Left hindlimb (tissue), 1 donor: ENCODE measurements at regions not wholly inside any gene's neighbourhood (a gene's known extent, or its start where the extent isn't known, plus 50 kb on each side); places are given as distances from the start of the nearest gene placed in this dataset.

ENCODE experiments used
- DNase-seq: peaks from one replicate; pipeline ENCODE4 v3.0.0-alpha.2; 2018

GRCh38 chr22:44402196-44403111 is 89.7 kb upstream of the SHISAL1 start:
- peak; percentile 17 for DNase-seq

- peak; percentile 33 for DNase-seq
These were observed 89.0 kb upstream of the SHISAL1 start for GRCh38 chr22:44401783-44402110.

- peak; percentile 22 for DNase-seq
These were observed 88.0 kb upstream of the SHISAL1 start for GRCh38 chr22:44400763-44401060.

- DNase-seq, result peak; percentile 20
These were observed 87.4 kb upstream of the SHISAL1 start for GRCh38 chr22:44399906-44400762.

DNA sequence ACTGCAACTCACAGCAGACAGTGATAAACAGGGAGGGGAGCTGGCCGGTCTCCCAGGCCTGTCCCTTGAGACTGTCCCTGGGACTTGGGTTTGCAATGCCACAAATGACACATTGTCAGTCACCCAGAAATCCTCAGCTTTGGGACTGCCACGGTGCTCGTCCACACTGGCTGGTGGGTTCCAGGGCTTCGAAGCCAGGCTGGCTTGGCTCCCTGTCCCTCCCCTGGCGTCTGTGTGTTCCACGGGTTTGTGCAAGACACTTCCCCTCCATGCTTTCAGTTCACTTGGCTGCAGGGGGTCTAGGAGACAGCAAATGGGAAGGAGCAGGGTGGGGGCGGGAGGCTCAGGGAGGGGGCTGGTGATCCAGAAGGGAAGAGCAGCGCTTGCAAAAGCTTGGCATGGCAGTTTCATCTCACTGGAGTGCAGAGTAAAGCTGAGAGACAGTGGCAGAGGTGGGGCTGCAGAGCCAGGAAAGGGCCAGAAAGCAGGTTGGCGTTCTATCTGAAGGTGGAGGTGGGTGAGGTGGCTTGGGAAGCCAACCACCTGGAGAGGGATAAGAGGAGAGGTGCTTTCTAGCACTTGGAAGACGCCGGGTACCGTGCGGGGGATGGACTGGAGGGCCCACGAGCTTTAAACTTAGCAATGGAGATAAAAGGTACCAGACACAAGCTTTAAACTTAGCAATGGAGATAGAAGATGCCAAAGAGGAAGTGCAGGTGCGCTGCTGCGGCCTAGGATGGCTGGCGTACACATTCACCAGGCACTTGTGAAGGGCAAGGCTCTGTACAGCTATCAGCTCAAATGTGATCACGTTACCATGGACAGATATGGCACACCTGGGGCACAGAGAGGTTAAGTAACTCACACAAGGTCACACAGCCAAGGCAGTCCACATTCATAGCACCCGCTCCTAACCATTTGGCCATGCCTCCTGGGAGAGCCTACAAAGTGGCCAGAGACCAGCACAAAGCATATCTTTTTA is 86.4 kb upstream of the SHISAL1 start:
- DNase-seq, result peak; percentile 30

GRCh38 chr22:44396727-44397722 is 84.3 kb upstream of the SHISAL1 start:
- peak; percentile 20 for DNase-seq

- DNase-seq, result peak; percentile 14
These were observed 83.4 kb upstream of the SHISAL1 start for GRCh38 chr22:44396021-44396726.

DNA sequence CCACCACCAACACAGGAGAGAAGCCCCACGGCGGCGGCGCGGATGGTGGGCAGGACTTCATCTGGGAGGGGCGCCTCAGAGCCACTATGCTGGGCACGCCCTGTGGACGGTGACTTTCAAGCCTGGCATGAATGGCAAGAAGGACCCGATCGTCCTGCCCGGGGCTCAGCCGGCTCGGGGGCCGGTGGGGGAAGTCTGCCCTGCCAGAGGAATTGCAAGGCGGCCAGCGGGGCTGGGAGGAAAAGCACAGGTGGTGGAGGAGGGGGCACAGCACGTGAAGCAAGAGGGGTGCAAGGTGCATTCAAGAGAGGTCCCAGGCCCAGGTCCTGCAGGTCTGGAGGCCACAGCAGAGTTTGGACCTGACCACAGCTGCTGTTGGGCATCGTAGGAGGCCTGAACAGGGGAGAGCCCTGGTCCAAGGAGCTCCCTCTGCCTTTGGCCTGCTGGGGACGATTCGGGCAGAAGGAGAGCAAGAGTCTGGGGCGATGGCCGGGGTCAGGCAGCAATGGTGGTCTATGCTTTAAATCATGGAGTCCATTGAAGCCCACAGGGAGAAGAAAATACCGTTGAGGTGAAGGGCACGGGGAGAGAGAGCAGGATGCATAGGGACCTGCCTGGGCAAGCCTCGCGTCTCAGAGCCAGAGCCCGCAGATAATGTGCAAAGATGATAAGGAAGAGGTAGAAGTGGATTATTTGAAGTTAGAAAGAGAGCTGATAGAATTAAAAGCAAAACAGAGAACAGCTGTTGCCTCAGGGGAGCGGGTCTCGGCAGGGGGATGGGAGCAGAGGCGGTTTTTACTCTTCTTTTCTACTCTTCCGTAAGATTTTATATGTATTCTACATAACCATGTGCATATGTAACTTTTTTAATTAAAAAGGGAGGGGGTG is 82.6 kb upstream of the SHISAL1 start:
- peak; percentile 20 for DNase-seq

DNA sequence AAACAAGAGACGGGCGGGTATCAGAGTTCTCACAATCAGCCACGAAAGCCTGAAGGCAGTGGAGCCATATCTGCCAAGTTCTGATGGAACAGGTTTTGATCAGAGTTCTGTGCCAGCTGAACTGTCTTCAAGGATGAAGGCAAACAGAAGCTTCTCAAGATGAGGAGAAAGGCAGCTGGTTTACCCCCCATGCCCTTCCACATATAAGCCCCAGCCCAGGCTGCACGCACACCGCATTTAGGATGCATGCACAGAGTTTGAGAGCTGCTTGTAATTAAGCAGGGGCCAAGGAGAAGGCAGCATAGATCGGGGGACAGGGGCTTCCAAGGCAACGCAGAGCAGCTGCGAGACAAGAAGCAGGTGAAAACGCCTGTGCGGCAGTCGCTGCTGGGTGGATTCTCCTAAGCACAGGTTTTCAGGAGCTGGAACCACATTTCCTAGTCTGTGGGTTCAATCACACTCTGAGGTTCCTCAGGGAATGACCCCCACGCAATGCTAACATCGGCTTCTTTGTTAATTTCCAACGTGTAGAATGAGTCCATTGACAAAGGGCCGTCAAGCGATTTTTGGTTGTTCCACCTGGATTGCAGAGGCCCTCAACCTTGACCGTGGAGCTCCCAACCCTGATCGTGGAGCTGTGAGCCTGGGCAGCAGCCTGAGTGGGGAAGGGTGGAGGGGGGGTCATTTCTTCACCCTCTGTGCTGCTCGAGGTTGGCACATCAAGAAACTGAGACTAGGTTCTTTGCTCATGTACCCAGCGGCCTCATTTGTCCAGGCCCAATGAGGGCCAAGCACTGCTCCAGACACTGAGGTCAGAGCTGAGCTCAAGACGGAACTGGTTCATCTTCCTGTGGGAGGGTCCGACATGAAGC is 81.7 kb upstream of the SHISAL1 start:
- DNase-seq, result peak; percentile 6

DNA sequence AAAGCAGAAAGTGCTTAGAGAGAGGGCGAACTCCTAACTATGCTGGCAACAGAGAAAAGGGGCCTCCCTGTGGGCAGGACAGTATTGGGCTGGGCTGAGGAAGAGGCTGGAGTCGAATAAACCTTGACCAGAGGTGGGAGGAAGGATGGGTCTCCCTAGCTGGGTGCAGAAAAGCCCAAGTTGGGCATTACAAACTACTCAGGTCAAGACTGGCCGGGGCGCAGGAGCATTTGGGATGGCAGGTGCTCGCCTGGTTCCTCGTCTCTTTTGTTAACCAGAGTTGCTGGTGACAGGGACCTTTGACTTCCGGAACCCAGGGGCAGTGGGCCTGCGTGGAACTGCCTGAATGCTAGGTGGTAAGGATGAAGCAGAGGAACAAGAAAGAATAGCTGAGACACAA is 80.3 kb upstream of the SHISAL1 start:
- peak; percentile 6 for DNase-seq

GRCh38 chr22:44392446-44392921 is 79.7 kb upstream of the SHISAL1 start:
- DNase-seq, result peak; percentile 9

DNA sequence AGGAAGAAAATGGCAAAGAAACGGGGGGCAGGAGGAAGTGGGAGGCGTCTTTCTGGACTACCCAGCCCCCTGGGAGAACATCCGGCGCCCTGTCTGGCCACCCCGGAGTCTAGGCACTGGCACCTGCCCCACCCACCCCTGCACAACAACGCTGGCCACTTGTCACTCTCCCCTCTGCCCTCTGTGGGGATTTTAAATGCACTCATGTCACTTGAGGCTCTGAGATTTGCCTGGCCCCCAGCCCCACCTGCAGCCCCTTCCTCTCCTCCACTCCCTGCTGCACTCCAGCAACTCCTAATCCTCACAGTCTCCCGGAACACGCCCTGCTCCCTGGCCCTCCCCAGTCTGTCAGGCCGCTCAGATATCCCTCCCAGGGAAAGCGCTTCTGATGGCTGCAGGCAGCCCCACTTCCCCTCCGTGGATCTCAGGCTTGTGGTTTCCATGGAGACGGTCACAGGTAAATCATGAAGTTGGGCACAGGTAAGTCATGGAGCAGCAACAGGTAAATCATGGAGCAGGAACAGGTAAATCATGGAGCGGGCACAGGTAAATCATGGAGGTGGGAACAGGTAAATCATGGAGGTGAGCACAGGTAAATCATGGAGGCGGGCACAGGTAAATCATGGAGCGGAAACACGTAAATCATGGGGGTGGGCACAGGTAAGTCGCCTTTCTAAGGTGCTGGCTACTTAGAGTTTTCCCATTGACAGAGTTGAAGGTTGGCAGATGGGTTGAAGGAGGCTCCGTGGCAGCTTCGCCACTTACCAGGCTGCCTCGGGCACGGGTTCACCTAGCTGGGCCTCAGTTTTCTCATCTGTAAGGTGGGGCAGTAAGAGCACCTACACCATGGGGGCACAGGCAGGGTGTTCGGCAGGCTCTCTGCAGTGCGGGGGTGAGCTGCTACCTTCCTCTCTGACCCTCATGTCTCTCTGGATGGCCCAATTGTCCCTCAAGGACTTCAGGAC is 79.0 kb upstream of the SHISAL1 start:
- peak; percentile 27 for DNase-seq

GRCh38 chr22:44391015-44391414 is 78.3 kb upstream of the SHISAL1 start:
- DNase-seq, result peak; percentile 25

DNA sequence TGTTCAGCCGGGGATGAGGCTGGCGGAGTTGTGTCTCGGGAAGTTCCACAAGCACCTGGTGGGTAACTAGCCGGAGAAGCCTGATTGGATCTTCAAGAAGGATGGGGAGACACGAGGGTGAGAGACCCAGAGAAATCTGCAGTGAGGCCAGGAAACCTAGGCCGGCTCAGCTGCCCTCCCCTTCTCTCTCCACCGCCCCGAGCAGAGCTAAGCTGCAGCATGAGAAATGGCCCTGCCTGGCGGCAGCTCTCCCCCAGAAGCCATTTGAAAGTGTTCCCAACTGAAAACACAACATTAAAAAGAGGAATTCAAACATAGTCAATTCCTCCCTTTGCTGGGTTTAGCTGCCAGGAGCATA is 77.8 kb upstream of the SHISAL1 start:
- peak; percentile 22 for DNase-seq

GRCh38 chr22:44389926-44390612 is 77.3 kb upstream of the SHISAL1 start:
- peak; percentile 16 for DNase-seq

GRCh38 chr22:44389181-44389580 is 76.4 kb upstream of the SHISAL1 start:
- peak; percentile 16 for DNase-seq

DNA sequence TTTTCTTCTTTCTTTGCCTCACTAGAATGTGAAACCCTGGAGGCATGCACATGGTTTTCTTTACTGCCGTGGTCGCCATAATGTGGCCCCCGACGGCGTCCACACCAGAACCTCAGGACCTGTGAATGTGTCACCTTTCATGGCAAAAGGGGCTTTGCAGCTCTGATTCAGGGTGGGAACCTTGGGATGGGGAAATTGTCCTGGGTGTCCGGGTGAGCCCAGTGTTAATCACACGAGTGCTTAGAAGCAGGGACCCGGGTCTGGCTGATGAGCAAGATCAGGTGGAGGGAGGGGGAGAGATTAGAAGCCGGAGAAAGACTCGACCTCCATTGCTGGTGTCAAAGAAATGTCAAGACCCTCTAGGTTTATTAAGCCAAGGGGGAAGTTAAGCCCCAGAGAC is 74.7 kb upstream of the SHISAL1 start:
- DNase-seq, result peak; percentile 15
